SK-N-SH treated with all-trans-retinoic acid at 6 μM for 48 hours (cell line): ENCODE measurements at regions not wholly inside any gene's neighbourhood (a gene's known extent, or its start where the extent isn't known, plus 50 kb on each side); places are given as distances from the start of the nearest gene placed in this dataset.

Experiments
- ATAC-seq: fragments of 200-7000 bp; cut with Tn5 transposase; 3 replicates; pipeline ENCODE4 v1.9.1; 2020; ENCODE audit warnings: mild to moderate bottlenecking, moderate library complexity
- ARNTL ChIP-seq: fragments of 450-650 bp; formaldehyde crosslinking; IDR thresholded peaks from 2 replicates; pipeline ENCODE4 v1.5.0; 2020; ENCODE audit warnings: low read depth, mild to moderate bottlenecking, moderate library complexity, borderline replicate concordance
- BACH2 ChIP-seq: fragments of 250-450 bp; sonication (Bioruptor Pico); IDR thresholded peaks from 2 replicates; pipeline ENCODE4 v1.9.0; 2021; ENCODE audit warnings: mild to moderate bottlenecking, borderline replicate concordance
- CREB5 ChIP-seq: fragments of 250-450 bp; sonication (Bioruptor Pico); IDR thresholded peaks from 2 replicates; pipeline ENCODE4 v1.5.1; 2020; ENCODE audit warnings: low read depth, mild to moderate bottlenecking, moderate library complexity
- CSDC2 ChIP-seq: fragments of 250-450 bp; sonication (Bioruptor Pico); IDR thresholded peaks from 2 replicates; pipeline ENCODE4 v1.5.0; 2020; ENCODE audit warnings: mild to moderate bottlenecking, moderate library complexity
- CSRNP3 ChIP-seq: fragments of 250-450 bp; sonication (Bioruptor Pico); IDR thresholded peaks from 2 replicates; pipeline ENCODE4 v1.5.1; 2021; ENCODE audit warnings: mild to moderate bottlenecking, moderate library complexity
- ESRRG ChIP-seq: fragments of 250-450 bp; sonication (Bioruptor Pico); IDR thresholded peaks from 2 replicates; pipeline ENCODE4 v1.6.1; 2021; ENCODE audit warnings: mild to moderate bottlenecking
- GLIS3 ChIP-seq: fragments of 250-450 bp; sonication (Bioruptor Pico); IDR thresholded peaks from 2 replicates; pipeline ENCODE4 v1.5.0; 2020; ENCODE audit warnings: mild to moderate bottlenecking, moderate library complexity
- ISL1 ChIP-seq: fragments of 250-450 bp; sonication (Bioruptor Pico); IDR thresholded peaks from 2 replicates; pipeline ENCODE4 v2.1.2; 2022; ENCODE audit warnings: mild to moderate bottlenecking, moderate library complexity
- PATZ1 ChIP-seq: fragments of 250-450 bp; sonication (Bioruptor Pico); IDR thresholded peaks from 2 replicates; pipeline ENCODE4 v1.8.0; 2020; ENCODE audit warnings: mild to moderate bottlenecking, moderate library complexity, borderline replicate concordance
- POU6F1 ChIP-seq: fragments of 250-450 bp; sonication (Bioruptor Pico); IDR thresholded peaks from 2 replicates; pipeline ENCODE4 v1.8.0; 2021; ENCODE audit warnings: low read depth, mild to moderate bottlenecking, moderate library complexity, borderline replicate concordance
- PPARA ChIP-seq: fragments of 250-450 bp; sonication (Bioruptor Pico); IDR thresholded peaks from 2 replicates; pipeline ENCODE4 v1.5.0; 2020; ENCODE audit warnings: mild to moderate bottlenecking, borderline replicate concordance
- RARB ChIP-seq: fragments of 250-450 bp; sonication (Bioruptor Pico); IDR thresholded peaks from 2 replicates; pipeline ENCODE4 v1.8.0; 2021; ENCODE audit warnings: mild to moderate bottlenecking, moderate library complexity
- SNAI2 ChIP-seq: fragments of 250-450 bp; sonication (Bioruptor Pico); IDR thresholded peaks from 2 replicates; pipeline ENCODE4 v1.5.0; 2020; ENCODE audit warnings: mild to moderate bottlenecking, moderate library complexity
- TCF4 ChIP-seq: fragments of 250-450 bp; sonication (Bioruptor Pico); IDR thresholded peaks from 2 replicates; pipeline ENCODE4 v1.8.0; 2021; ENCODE audit warnings: mild to moderate bottlenecking, moderate library complexity, borderline replicate concordance
- TOX ChIP-seq: fragments of 250-450 bp; sonication (Bioruptor Pico); IDR thresholded peaks from 2 replicates; pipeline ENCODE4 v1.8.0; 2021; ENCODE audit warnings: mild to moderate bottlenecking, moderate library complexity, borderline replicate concordance
- TSHZ2 ChIP-seq: fragments of 250-450 bp; sonication (Bioruptor Pico); IDR thresholded peaks from 2 replicates; pipeline ENCODE4 v1.5.0; 2020; ENCODE audit warnings: mild to moderate bottlenecking, moderate library complexity
- ZC3H10 ChIP-seq: fragments of 250-450 bp; sonication (Bioruptor Pico); IDR thresholded peaks from 2 replicates; pipeline ENCODE4 v1.5.1; 2021; ENCODE audit warnings: mild to moderate bottlenecking, moderate library complexity
- ZFP3 ChIP-seq: fragments of 250-450 bp; sonication (Bioruptor Pico); IDR thresholded peaks from 2 replicates; pipeline ENCODE4 v1.5.0; 2020; ENCODE audit warnings: mild to moderate bottlenecking, moderate library complexity
- ZFP30 ChIP-seq: fragments of 450-650 bp; formaldehyde crosslinking; IDR thresholded peaks from 2 replicates; pipeline ENCODE4 v1.5.0; 2022; ENCODE audit warnings: mild to moderate bottlenecking, moderate library complexity
- ZNF565 ChIP-seq: fragments of 450-650 bp; formaldehyde crosslinking; conservative IDR thresholded peaks from 2 replicates; pipeline ENCODE4 v1.5.0; 2020; ENCODE audit warnings: low read depth, mild to moderate bottlenecking, moderate library complexity
- ZNF70 ChIP-seq: fragments of 450-650 bp; formaldehyde crosslinking; IDR thresholded peaks from 2 replicates; pipeline ENCODE4 v1.5.0; 2020; ENCODE audit warnings: mild to moderate bottlenecking, moderate library complexity
- ZNF8 ChIP-seq: fragments of 450-650 bp; formaldehyde crosslinking; IDR thresholded peaks from 2 replicates; pipeline ENCODE4 v1.5.0; 2020; ENCODE audit warnings: mild to moderate bottlenecking, moderate library complexity

- TF ChIP-seq POU6F1 (CRISPR knock-in tag) = no peak
- TF ChIP-seq ZC3H10 (CRISPR knock-in tag) = no peak
- TF ChIP-seq TOX = no peak
- TF ChIP-seq, all 23 proteins: peak for 0
Observed at GRCh38 chr9:17859228-17859627, 280.4 kb downstream of the SH3GL2 start (continued).

GRCh38 chr9:17859987-17860386 is 281.1 kb downstream of the SH3GL2 start:
- TF ChIP-seq ISL1 (CRISPR knock-in tag) (no peak), ZNF70 (no peak), ZFP3 (CRISPR knock-in tag) (no peak), SNAI2 (CRISPR knock-in tag) (no peak), GLIS3 (CRISPR knock-in tag) (no peak), ZNF8 (CRISPR knock-in tag) (no peak), ESRRG (no peak), TOX (no peak), ARNTL (CRISPR knock-in tag) (no peak), CSDC2 (no peak), ZNF565 (CRISPR knock-in tag) (no peak), POU6F1 (CRISPR knock-in tag) (no peak), ZFP30 (CRISPR knock-in tag) (no peak)
- no peak for ATAC-seq

GRCh38 chr9:17862101-17862500 is 283.2 kb downstream of the SH3GL2 start:
- no peak for TF ChIP-seq CREB5 (CRISPR knock-in tag)
- no peak for TF ChIP-seq ISL1 (CRISPR knock-in tag)
- no peak for TF ChIP-seq POU6F1 (CRISPR knock-in tag)
- ATAC-seq = no peak

- TF ChIP-seq PATZ1 (CRISPR knock-in tag) = no peak
- no peak for TF ChIP-seq TSHZ2 (CRISPR knock-in tag)
- TF ChIP-seq ZNF70 = no peak
- no peak for TF ChIP-seq ARNTL (CRISPR knock-in tag)
- TF ChIP-seq POU6F1 (CRISPR knock-in tag) = no peak
- no peak for TF ChIP-seq CSRNP3 (CRISPR knock-in tag)
- no peak for TF ChIP-seq ESRRG
- TF ChIP-seq RARB (CRISPR knock-in tag) = no peak
- no peak for TF ChIP-seq ISL1 (CRISPR knock-in tag)
- no peak for TF ChIP-seq ZC3H10 (CRISPR knock-in tag)
- no peak for TF ChIP-seq PPARA (CRISPR knock-in tag)
- TF ChIP-seq SNAI2 (CRISPR knock-in tag) = no peak
- TF ChIP-seq BACH2 = no peak
- TF ChIP-seq TCF4 (CRISPR knock-in tag) = no peak
- TF ChIP-seq ZFP3 (CRISPR knock-in tag) = no peak
- no peak for TF ChIP-seq ZNF8 (CRISPR knock-in tag)
Observed at GRCh38 chr9:17862629-17863028, 283.8 kb downstream of the SH3GL2 start.

More at GRCh38 chr9:17862629-17863028, 283.8 kb downstream of the SH3GL2 start:
- no peak for ATAC-seq
